HCT116 (cell line): ENCODE measurements at regions not wholly inside any gene's neighbourhood (a gene's known extent, or its start where the extent isn't known, plus 50 kb on each side); places are given as distances from the start of the nearest gene placed in this dataset.

Source experiments
- ATAC-seq: fragments of 200-7000 bp; cut with Tn5 transposase; 2 replicates; pipeline ENCODE4 v1.9.1; 2020; ENCODE audit warnings: mild to moderate bottlenecking, moderate library complexity
- BruUV-seq: library from RNA; stranded (reverse); fragments of 400-500 nt; replicated peaks from 2 replicates; lab custom pipeline; 2021; lab: Mats Ljungman, UMichigan
- CTCF ChIA-PET: fragments of 300-600 bp; sonication (Branson Sonifier 250); formaldehyde crosslinking; loops from one replicate; lab custom pipeline; 2021; ENCODE audit warnings: antibody characterized with exemption; lab: Charles Lee
- POLR2A ChIA-PET: fragments of 300-600, 350-600 bp; sonication (Branson Sonifier 250); formaldehyde crosslinking; loops from one replicate; lab custom pipeline; 2021; ENCODE audit warnings: antibody characterized with exemption; lab: Charles Lee
- RAD21 ChIA-PET, 2 experiments: fragments of 300-600 bp; sonication (Branson Sonifier 250); formaldehyde crosslinking; loops; one replicate each; lab custom pipeline; 2023; ENCODE audit warnings: low total read pairs in 2 of 2; ENCODE audit not compliant: uncharacterized antibody in 2 of 2, unreplicated experiment in 2 of 2, low non-redundant PET in 1 of 2; lab: Charles Lee
- DNase-seq: peaks from one replicate; pipeline ENCODE4 v3.0.0-alpha.2; 2010; ENCODE audit warnings: low read depth, low spot score
- H2AFZ ChIP-seq: fragments of 200-600 bp; shearing (Covaris generic), sonication (generic); 2 replicates; pipeline ENCODE4 v1.6.1; 2017; ENCODE audit warnings: low read depth, mixed run types, mixed read lengths, antibody characterized with exemption, low read length; ENCODE audit not compliant: poor library complexity, severe bottlenecking
- H3K27ac ChIP-seq: 2 replicates; pipeline ENCODE4 v1.5.1; 2012; ENCODE audit warnings: low read depth, low read length
- H3K27me3 ChIP-seq: fragments of 200-600 bp; sonication (generic); 2 replicates; pipeline ENCODE4 v1.6.1; 2016; ENCODE audit warnings: mixed run types, low read length, mixed read lengths; ENCODE audit not compliant: insufficient read depth
- H3K36me3 ChIP-seq, 2 experiments: fragments of 200-500 bp in 1 of 2; fragments of 200-600 bp in 1 of 2; sonication (Bioruptor generic) in 1 of 2; sonication (generic) in 1 of 2; 2 replicates each; pipeline versions ENCODE4 v1.5.1 to v1.6.1; 2014 to 2016; ENCODE audit warnings: low read length in 2 of 2, inconsistent platforms in 1 of 2, mixed read lengths in 1 of 2, mixed run types in 1 of 2; ENCODE audit not compliant: insufficient read depth in 2 of 2, control insufficient read depth in 1 of 2
- H3K4me1 ChIP-seq, 2 experiments: fragments of 200-600 bp in 1 of 2; sonication (generic) in 1 of 2; 2 replicates each; pipeline versions ENCODE4 v1.5.1 to v1.6.1; 2012 to 2017; ENCODE audit warnings: low read length in 2 of 2, inconsistent platforms in 1 of 2, mild to moderate bottlenecking in 1 of 2, mixed read lengths in 1 of 2, mixed run types in 1 of 2, moderate library complexity in 1 of 2; ENCODE audit not compliant: insufficient read depth in 2 of 2, control insufficient read depth in 1 of 2
- H3K4me2 ChIP-seq: fragments of 200-600 bp; sonication (generic); 2 replicates; pipeline ENCODE4 v1.6.1; 2017; ENCODE audit warnings: mixed run types, low read length, mixed read lengths
- H3K4me3 ChIP-seq, 2 experiments: fragments of 200-600 bp in 1 of 2; sonication (generic) in 1 of 2; replicated peaks in 1 of 2; 2 replicates each; pipeline ENCODE4 v1.5.1; 2011 to 2016; ENCODE audit warnings: low read length in 2 of 2, control low read depth in 1 of 2, low read depth in 1 of 2, mild to moderate bottlenecking in 1 of 2, mixed read lengths in 1 of 2, mixed run types in 1 of 2
- H3K79me2 ChIP-seq: fragments of 200-600 bp; sonication (generic); 2 replicates; pipeline ENCODE4 v1.6.1; 2017; ENCODE audit warnings: mild to moderate bottlenecking, mixed run types, low read length, moderate library complexity, mixed read lengths; ENCODE audit not compliant: insufficient read depth
- H3K9ac ChIP-seq: fragments of 200-600 bp; sonication (generic); 2 replicates; pipeline ENCODE4 v1.6.1; 2016; ENCODE audit warnings: low read length, mixed read lengths
- H3K9me2 ChIP-seq: fragments of 200-600 bp; sonication (generic), shearing (Covaris generic); 2 replicates; pipeline ENCODE4 v1.6.1; 2017; ENCODE audit warnings: mixed run types, mild to moderate bottlenecking, moderate library complexity; ENCODE audit not compliant: insufficient read depth
- H3K9me3 ChIP-seq, 2 experiments: fragments of 200-500 bp in 1 of 2; fragments of 200-600 bp in 1 of 2; sonication (Bioruptor generic) in 1 of 2; sonication (generic) in 1 of 2; 2 replicates each; pipeline ENCODE4 v1.6.1; 2014 to 2017; ENCODE audit warnings: low read length in 2 of 2, mixed read lengths in 2 of 2, inconsistent platforms in 1 of 2, low read depth in 1 of 2, mild to moderate bottlenecking in 1 of 2, mixed run types in 1 of 2, moderate library complexity in 1 of 2; ENCODE audit not compliant: control insufficient read depth in 1 of 2, insufficient read depth in 1 of 2
- H4K20me1 ChIP-seq: fragments of 200-600 bp; sonication (generic), shearing (Covaris generic); 2 replicates; pipeline ENCODE4 v1.6.1; 2017; ENCODE audit warnings: mixed run types, mild to moderate bottlenecking, moderate library complexity; ENCODE audit not compliant: insufficient read depth
- ATF3 ChIP-seq: IDR thresholded peaks from 2 replicates; pipeline ENCODE4 v1.6.1; 2012
- CEBPB ChIP-seq: IDR thresholded peaks from 2 replicates; pipeline ENCODE4 v1.6.1; 2012; ENCODE audit warnings: low read depth
- CTCF ChIP-seq, 3 experiments: fragments of 200-600 bp in 1 of 3; sonication (generic) in 1 of 3; IDR thresholded peaks in 2 of 3; conservative IDR thresholded peaks in 1 of 3; 2 replicates each; pipeline ENCODE4 v1.5.1; 2012 to 2017; ENCODE audit warnings: low read depth in 2 of 3, low read length in 2 of 3, antibody characterized with exemption in 1 of 3, borderline replicate concordance in 1 of 3, control low read depth in 1 of 3, mild to moderate bottlenecking in 1 of 3, mixed read lengths in 1 of 3, mixed run types in 1 of 3, moderate library complexity in 1 of 3; ENCODE audit not compliant: insufficient read depth in 1 of 3
- EGR1 ChIP-seq: IDR thresholded peaks from 2 replicates; pipeline ENCODE4 v1.6.1; 2012; ENCODE audit warnings: low read depth
- ELF1 ChIP-seq: IDR thresholded peaks from 2 replicates; pipeline ENCODE4 v1.6.1; 2012; ENCODE audit warnings: low read depth, borderline replicate concordance
- JUND ChIP-seq: IDR thresholded peaks from 2 replicates; pipeline ENCODE4 v1.6.1; 2012
- MAX ChIP-seq: IDR thresholded peaks from 2 replicates; pipeline ENCODE4 v1.6.1; 2012
- POLR2A ChIP-seq: IDR thresholded peaks from 2 replicates; pipeline ENCODE4 v1.7.0; 2011; ENCODE audit warnings: borderline replicate concordance; ENCODE audit not compliant: insufficient read depth, insufficient read length; ENCODE audit errors: extremely low read depth
- SIN3A ChIP-seq: IDR thresholded peaks from 2 replicates; pipeline ENCODE4 v1.6.1; 2012; ENCODE audit warnings: low read depth
- SP1 ChIP-seq: IDR thresholded peaks from 2 replicates; pipeline ENCODE4 v1.6.1; 2012; ENCODE audit warnings: low read depth
- ZFX ChIP-seq: fragments of 450-650 bp; IDR thresholded peaks from 2 replicates; pipeline ENCODE4 v1.6.1; 2017
- ZNF274 ChIP-seq: fragments of 200-500 bp; sonication (Bioruptor generic); IDR thresholded peaks from 2 replicates; pipeline ENCODE4 v1.6.1; 2014; ENCODE audit warnings: mild to moderate bottlenecking, low read depth, low read length, inconsistent platforms
- intact Hi-C: fragments of 100-400 bp; cut with micrococcal nuclease; formaldehyde crosslinking; loops from 2 replicates; pipeline ENCODE4 v1.10.0; 2022

- Histone ChIP-seq H3K4me2 (no peak overlapping the region), H3K9ac (no peak overlapping the region), H3K27me3 (no peaks in the 10 kb centered on the region), H3K9me2 (no peaks in the 10 kb centered on the region), H2AFZ (no peak overlapping the region), H3K9me3 (no peaks in the 10 kb centered on the region), H3K36me3 (no peaks in the 10 kb centered on the region), H4K20me1 (no peaks in the 10 kb centered on the region), H3K79me2 (no peaks in the 10 kb centered on the region), H3K27ac (no peak overlapping the region), H3K4me1 (no peaks in the 10 kb centered on the region), H3K4me3 (no peak overlapping the region)
- ChIA-PET CTCF (no interaction called here), RAD21 (no interaction called here), POLR2A (no interaction called here)
- DNase-seq (no peak), ATAC-seq (no peak)
- no TSS peak for BruUV-seq
- TF ChIP-seq ATF3: no peak
- TF ChIP-seq SIN3A: no peak
- TF ChIP-seq ZNF274: no peak
- TF ChIP-seq ZFX: no peak
- no peak for TF ChIP-seq POLR2A
- no peak for TF ChIP-seq SP1
- TF ChIP-seq MAX: no peak
- no peak for TF ChIP-seq CTCF (IDR thresholded peaks at IDR 0.05 in 2 of 3, conservative IDR thresholded peaks at IDR 0.05 in 1 of 3; ENCODE audit: borderline replicate concordance in 1 of 3, insufficient read depth in 1 of 3, low read depth in 2 of 3, low read length in 2 of 3)
- TF ChIP-seq JUND: no peak
- no peak for TF ChIP-seq EGR1
- no peak for TF ChIP-seq ELF1
- TF ChIP-seq CEBPB: no peak
- intact Hi-C loops: no loop called here
These were observed 613.3 kb downstream of the TBL1XR1 start for GRCh38 chr3:176583956-176584355.
